NT2/D1 (cell line): ENCODE measurements at regions not wholly inside any gene's neighbourhood (a gene's known extent, or its start where the extent isn't known, plus 50 kb on each side); places are given as distances from the start of the nearest gene placed in this dataset.

ENCODE experiments used
- SUZ12 ChIP-seq: IDR thresholded peaks from 2 replicates; pipeline ENCODE4 v1.6.1; 2011; ENCODE audit not compliant: insufficient read length, insufficient read depth; ENCODE audit errors: extremely low read depth
- YY1 ChIP-seq: IDR thresholded peaks from 2 replicates; pipeline ENCODE4 v1.6.1; 2011; ENCODE audit not compliant: insufficient read length, insufficient read depth
- ZNF274 ChIP-seq: IDR thresholded peaks from 2 replicates; pipeline ENCODE4 v1.6.1; 2011; ENCODE audit warnings: mild to moderate bottlenecking, low read depth, low read length

- TF ChIP-seq SUZ12 (no peak), YY1 (no peak), ZNF274 (no peak)
These were observed 242.6 kb upstream of the FAT3 start for GRCh38 chr11:91981995-91982394.
